Islet precursor cell (in vitro differentiated cells): ENCODE measurements at regions not wholly inside any gene's neighbourhood (a gene's known extent, or its start where the extent isn't known, plus 50 kb on each side); places are given as distances from the start of the nearest gene placed in this dataset.
A peak's percentile ranks its signal among the peaks of the same experiment; 100 is the strongest.

Source experiments
- DNase-seq: peaks from one replicate; pipeline ENCODE4 v3.0.0-alpha.2; 2018

GRCh38 chr1:87685311-87686135, 356.8 kb downstream of the LMO4 start:
- DNase-seq, result no peak

GRCh38 chr1:87686136-87686495, 357.4 kb downstream of the LMO4 start:
- no peak for DNase-seq

GRCh38 chr1:87686671-87687070, 358.0 kb downstream of the LMO4 start:
- no peak for DNase-seq

- DNase-seq, result no peak
These were observed 359.5 kb downstream of the LMO4 start for GRCh38 chr1:87688136-87688535.

- DNase-seq, result no peak
These were observed 360.8 kb downstream of the LMO4 start for GRCh38 chr1:87689487-87689886.

- no peak for DNase-seq
These were observed 367.8 kb downstream of the LMO4 start for GRCh38 chr1:87696483-87696882.

GRCh38 chr1:87702455-87702854, 373.8 kb downstream of the LMO4 start:
- no peak for DNase-seq

- DNase-seq, result no peak
These were observed 376.6 kb downstream of the LMO4 start for GRCh38 chr1:87705233-87705632.

GRCh38 chr1:87706203-87706602, 377.5 kb downstream of the LMO4 start:
- no peak for DNase-seq

- DNase-seq, result no peak
These were observed 378.1 kb downstream of the LMO4 start for GRCh38 chr1:87706779-87707228.

GRCh38 chr1:87707411-87707810, 378.7 kb downstream of the LMO4 start:
- no peak for DNase-seq

- peak; percentile 91 for DNase-seq
These were observed 383.8 kb downstream of the LMO4 start for GRCh38 chr1:87712261-87713010.

- DNase-seq, result no peak
These were observed 385.6 kb downstream of the LMO4 start for GRCh38 chr1:87714278-87714677.

- no peak for DNase-seq
These were observed 386.4 kb downstream of the LMO4 start for GRCh38 chr1:87715052-87715451.

- DNase-seq, result no peak
These were observed 386.8 kb downstream of the LMO4 start for GRCh38 chr1:87715471-87715870.

GRCh38 chr1:87717157-87717670, 388.5 kb downstream of the LMO4 start:
- no peak for DNase-seq

- DNase-seq, result no peak
These were observed 389.7 kb downstream of the LMO4 start for GRCh38 chr1:87718241-87718950.

GRCh38 chr1:87719658-87720057, 391.0 kb downstream of the LMO4 start:
- no peak for DNase-seq

- DNase-seq, result no peak
These were observed 391.9 kb downstream of the LMO4 start for GRCh38 chr1:87720561-87720960.

- no peak for DNase-seq
These were observed 394.5 kb downstream of the LMO4 start for GRCh38 chr1:87723193-87723592.

- DNase-seq, result no peak
These were observed 399.5 kb downstream of the LMO4 start for GRCh38 chr1:87728169-87728568.

GRCh38 chr1:87730274-87731216, 401.9 kb downstream of the LMO4 start:
- DNase-seq, result no peak
